ENCODE measurements at regions not wholly inside any gene's neighbourhood (a gene's known extent, or its start where the extent isn't known, plus 50 kb on each side); places are given as distances from the start of the nearest gene placed in this dataset.
"Not testable (repeated sequence)": the region's sequence is repeated elsewhere in the genome, so short reads cannot be mapped to it uniquely, and the experiment has no call there.

DNA sequence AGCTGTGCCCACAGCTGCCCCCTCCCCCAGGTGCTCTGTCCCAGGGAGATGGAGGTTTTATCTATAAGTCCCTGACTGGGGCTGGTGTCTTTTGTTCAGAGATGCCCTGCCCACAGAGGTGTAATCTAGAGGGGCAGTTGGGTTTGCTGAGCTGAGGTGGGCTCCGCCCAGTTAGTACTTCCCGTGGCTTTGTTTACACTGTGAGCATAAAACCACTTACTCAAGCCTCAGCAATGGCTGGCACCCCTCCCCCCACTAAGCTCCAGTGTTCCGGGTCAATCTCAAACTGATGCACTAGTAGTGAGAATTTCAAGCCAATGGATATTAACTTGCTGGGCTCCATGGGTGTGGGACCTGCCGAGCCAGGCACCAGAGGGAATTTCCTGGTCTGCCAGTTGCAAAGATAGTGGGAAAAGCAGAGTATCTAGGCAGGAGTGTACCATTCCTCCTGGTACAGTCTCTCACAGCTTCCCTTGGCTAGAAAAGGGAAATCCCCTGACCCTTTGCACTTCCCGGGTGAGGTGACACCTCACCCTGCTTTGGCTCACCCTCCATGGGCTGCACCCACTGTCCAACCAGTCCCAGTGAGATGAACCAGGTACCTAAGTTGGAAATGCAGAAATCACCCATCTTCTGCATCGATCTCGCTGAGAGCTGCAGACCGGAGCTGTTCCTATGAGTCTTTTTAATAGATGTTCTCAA is 509.6 kb downstream of the TMEM38B start:
- not testable (repeated sequence) for TF ChIP-seq EZH2 (IDR thresholded peaks at IDR 0.05; ENCODE audit: insufficient read depth, poor library complexity, severe bottlenecking); EZH2phosphoT487 (IDR thresholded peaks at IDR 0.05; ENCODE audit: insufficient read depth, low read depth)
